Activated naive CD4-positive, alpha-beta T cell treated with anti-CD3 and anti-CD28 coated beads, Interleukin-2, amount 10 ng/mL, durations not matched to agents 7 days and 5 days (primary cell): ENCODE measurements at regions not wholly inside any gene's neighbourhood (a gene's known extent, or its start where the extent isn't known, plus 50 kb on each side); places are given as distances from the start of the nearest gene placed in this dataset.
"Not testable (repeated sequence)": the region's sequence is repeated elsewhere in the genome, so short reads cannot be mapped to it uniquely, and the experiment has no call there.

Experiments used
- CTCF ChIA-PET: fragments of 350-600 bp; sonication (Branson Sonifier 250); formaldehyde crosslinking; loops from one replicate; lab custom pipeline; 2021; ENCODE audit warnings: antibody characterized with exemption; lab: Charles Lee
- DNase-seq: peaks from one replicate; pipeline ENCODE4 v3.0.0-alpha.2; 2020
- H3K27ac Mint-ChIP-seq: one replicate; pipeline ENCODE4 v1.8.0; 2021; ENCODE audit warnings: mild to moderate bottlenecking, moderate library complexity, mixed read lengths
- H3K27me3 Mint-ChIP-seq: one replicate; pipeline ENCODE4 v1.8.0; 2021; ENCODE audit warnings: mild to moderate bottlenecking, mixed read lengths
- H3K36me3 Mint-ChIP-seq: one replicate; pipeline ENCODE4 v1.8.0; 2021; ENCODE audit warnings: mixed read lengths
- H3K4me1 Mint-ChIP-seq: one replicate; pipeline ENCODE4 v1.8.0; 2021; ENCODE audit warnings: mixed read lengths
- H3K4me3 Mint-ChIP-seq: one replicate; pipeline ENCODE4 v1.8.0; 2021; ENCODE audit warnings: mild to moderate bottlenecking, moderate library complexity, mixed read lengths
- H3K9me3 Mint-ChIP-seq: one replicate; pipeline ENCODE4 v1.8.0; 2021; ENCODE audit warnings: mixed read lengths

- H3K4me3 Mint-ChIP-seq: no peak overlapping the region
- no peak overlapping the region for H3K27ac Mint-ChIP-seq
- H3K9me3 Mint-ChIP-seq: no peaks in the 10 kb centered on the region
- no peak for DNase-seq
- H3K36me3 Mint-ChIP-seq: no peaks in the 10 kb centered on the region
- CTCF ChIA-PET: no interaction called here
- peaks cover 4% of the 10 kb centered on the region for H3K27me3 Mint-ChIP-seq
- H3K4me1 Mint-ChIP-seq: no peaks in the 10 kb centered on the region
These were observed 180.3 kb upstream of the E2F8 start for GRCh38 chr11:19420868-19421533.

GRCh38 chr11:19419808-19420207, 179.1 kb upstream of the E2F8 start:
- no peak overlapping the region for H3K27ac Mint-ChIP-seq

GRCh38 chr11:19419021-19419750, 178.4 kb upstream of the E2F8 start:
- Mint-ChIP-seq H3K4me1 (no peaks in the 10 kb centered on the region), H3K4me3 (no peak overlapping the region), H3K27ac (no peak overlapping the region), H3K9me3 (no peaks in the 10 kb centered on the region), H3K36me3 (no peaks in the 10 kb centered on the region), H3K27me3 (peaks cover 4% of the 10 kb centered on the region)
- no peak for DNase-seq
- CTCF ChIA-PET: no interaction called here

More at GRCh38 chr11:19419808-19420207, 179.1 kb upstream of the E2F8 start:
- CTCF ChIA-PET: no interaction called here
- Mint-ChIP-seq H3K36me3 (no peaks in the 10 kb centered on the region), H3K27me3 (peaks cover 4% of the 10 kb centered on the region), H3K9me3 (no peaks in the 10 kb centered on the region), H3K4me1 (no peaks in the 10 kb centered on the region), H3K4me3 (no peak overlapping the region)
- DNase-seq: no peak

- DNase-seq: no peak
- Mint-ChIP-seq H3K27ac (no peak overlapping the region), H3K36me3 (no peaks in the 10 kb centered on the region), H3K27me3 (peaks cover 4% of the 10 kb centered on the region), H3K9me3 (no peaks in the 10 kb centered on the region), H3K4me1 (no peaks in the 10 kb centered on the region), H3K4me3 (no peak overlapping the region)
- CTCF ChIA-PET: no interaction called here
These were observed 177.5 kb upstream of the E2F8 start for GRCh38 chr11:19418221-19418620.

GRCh38 chr11:19412070-19412469, 171.3 kb upstream of the E2F8 start:
- H3K9me3 Mint-ChIP-seq, H3K27ac Mint-ChIP-seq, H3K36me3 Mint-ChIP-seq, H3K4me1 Mint-ChIP-seq, H3K4me3 Mint-ChIP-seq, CTCF ChIA-PET, H3K27me3 Mint-ChIP-seq, DNase-seq: not testable (repeated sequence)

- CTCF ChIA-PET: no interaction called here
- no peaks in the 10 kb centered on the region for H3K36me3 Mint-ChIP-seq
- no peak overlapping the region for H3K27ac Mint-ChIP-seq
- no peak overlapping the region for H3K4me3 Mint-ChIP-seq
- H3K27me3 Mint-ChIP-seq: peaks cover 8% of the 10 kb centered on the region
- no peak for DNase-seq
- no peaks in the 10 kb centered on the region for H3K9me3 Mint-ChIP-seq
- no peaks in the 10 kb centered on the region for H3K4me1 Mint-ChIP-seq
These were observed 169.3 kb upstream of the E2F8 start for GRCh38 chr11:19410032-19410431.

GRCh38 chr11:19409307-19409706, 168.6 kb upstream of the E2F8 start:
- H3K9me3 Mint-ChIP-seq: no peaks in the 10 kb centered on the region
- H3K27ac Mint-ChIP-seq: no peak overlapping the region
- no peaks in the 10 kb centered on the region for H3K36me3 Mint-ChIP-seq
- no peak for DNase-seq
- H3K4me3 Mint-ChIP-seq: no peak overlapping the region
- CTCF ChIA-PET: no interaction called here
- no peaks in the 10 kb centered on the region for H3K4me1 Mint-ChIP-seq
- H3K27me3 Mint-ChIP-seq: peaks cover 8% of the 10 kb centered on the region

GRCh38 chr11:19407677-19408270, 167.0 kb upstream of the E2F8 start:
- no peak overlapping the region for H3K4me3 Mint-ChIP-seq
- H3K27me3 Mint-ChIP-seq: peaks cover 8% of the 10 kb centered on the region
- DNase-seq: no peak
- H3K27ac Mint-ChIP-seq: no peak overlapping the region
- H3K4me1 Mint-ChIP-seq: no peaks in the 10 kb centered on the region
- H3K36me3 Mint-ChIP-seq: no peaks in the 10 kb centered on the region
- CTCF ChIA-PET: no interaction called here
- H3K9me3 Mint-ChIP-seq: no peaks in the 10 kb centered on the region

GRCh38 chr11:19405966-19406365, 165.2 kb upstream of the E2F8 start:
- Mint-ChIP-seq H3K36me3 (no peaks in the 10 kb centered on the region), H3K27me3 (peaks cover 4% of the 10 kb centered on the region), H3K9me3 (no peaks in the 10 kb centered on the region), H3K27ac (no peak overlapping the region), H3K4me3 (no peak overlapping the region), H3K4me1 (no peaks in the 10 kb centered on the region)
- CTCF ChIA-PET: no interaction called here
- DNase-seq: no peak

GRCh38 chr11:19404787-19405186, 164.0 kb upstream of the E2F8 start:
- DNase-seq: no peak
- Mint-ChIP-seq H3K4me1 (no peaks in the 10 kb centered on the region), H3K27me3 (no peaks in the 10 kb centered on the region), H3K9me3 (no peaks in the 10 kb centered on the region), H3K27ac (no peak overlapping the region), H3K36me3 (no peaks in the 10 kb centered on the region), H3K4me3 (no peak overlapping the region)
- CTCF ChIA-PET: no interaction called here

GRCh38 chr11:19403196-19403895, 162.6 kb upstream of the E2F8 start:
- Mint-ChIP-seq H3K4me3 (no peak overlapping the region), H3K36me3 (no peaks in the 10 kb centered on the region), H3K27me3 (no peaks in the 10 kb centered on the region), H3K9me3 (no peaks in the 10 kb centered on the region), H3K27ac (no peak overlapping the region), H3K4me1 (no peaks in the 10 kb centered on the region)
- CTCF ChIA-PET: no interaction called here
- no peak for DNase-seq

- H3K9me3 Mint-ChIP-seq: no peaks in the 10 kb centered on the region
- H3K36me3 Mint-ChIP-seq: no peaks in the 10 kb centered on the region
- H3K27ac Mint-ChIP-seq: no peak overlapping the region
- H3K27me3 Mint-ChIP-seq: no peaks in the 10 kb centered on the region
- no peak overlapping the region for H3K4me3 Mint-ChIP-seq
- CTCF ChIA-PET: no interaction called here
- no peaks in the 10 kb centered on the region for H3K4me1 Mint-ChIP-seq
- DNase-seq: no peak
These were observed 159.6 kb upstream of the E2F8 start for GRCh38 chr11:19400296-19400695.

- H3K4me1 Mint-ChIP-seq: no peaks in the 10 kb centered on the region
- H3K4me3 Mint-ChIP-seq: no peak overlapping the region
- CTCF ChIA-PET: no interaction called here
- no peaks in the 10 kb centered on the region for H3K36me3 Mint-ChIP-seq
- no peak overlapping the region for H3K27ac Mint-ChIP-seq
- no peaks in the 10 kb centered on the region for H3K9me3 Mint-ChIP-seq
- no peak for DNase-seq
- H3K27me3 Mint-ChIP-seq: peaks cover 4% of the 10 kb centered on the region
These were observed 158.2 kb upstream of the E2F8 start for GRCh38 chr11:19398772-19399527.

- Mint-ChIP-seq H3K4me3 (no peak overlapping the region), H3K9me3 (no peaks in the 10 kb centered on the region), H3K36me3 (no peaks in the 10 kb centered on the region), H3K27me3 (peaks cover 4% of the 10 kb centered on the region), H3K27ac (no peak overlapping the region), H3K4me1 (no peaks in the 10 kb centered on the region)
- CTCF ChIA-PET: no interaction called here
- DNase-seq: no peak
These were observed 157.5 kb upstream of the E2F8 start for GRCh38 chr11:19398273-19398672.
